ENCODE measurements at regions not wholly inside any gene's neighbourhood (a gene's known extent, or its start where the extent isn't known, plus 50 kb on each side); places are given as distances from the start of the nearest gene placed in this dataset.

DNA sequence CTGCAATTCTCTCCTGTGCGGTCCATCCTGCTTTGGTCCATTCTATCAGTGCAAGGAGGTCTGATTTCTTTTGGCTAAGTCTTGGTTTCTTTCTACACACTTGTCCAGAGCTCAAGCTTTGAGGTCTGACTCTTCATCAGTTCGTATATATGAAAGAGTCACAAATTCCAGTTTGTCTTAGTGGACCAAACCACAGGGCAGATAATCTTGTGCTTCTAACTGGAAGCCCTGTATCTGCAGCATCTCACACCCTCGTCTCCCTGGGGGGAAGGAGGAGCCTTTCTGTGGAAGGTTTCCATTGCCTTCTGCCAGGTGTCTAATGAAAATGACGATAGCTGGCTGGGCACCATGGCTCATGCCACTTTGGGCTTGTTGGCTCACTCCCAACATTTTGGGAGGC is 148.5 kb downstream of the SPP2 start:
- no peak overlapping the region for H3K4me3 ChIP-seq (ENCODE audit: insufficient read depth, low read length)
- no peak overlapping the region for H3K27ac ChIP-seq (ENCODE audit: low read depth, low read length)
- TF ChIP-seq, protein P1, sequence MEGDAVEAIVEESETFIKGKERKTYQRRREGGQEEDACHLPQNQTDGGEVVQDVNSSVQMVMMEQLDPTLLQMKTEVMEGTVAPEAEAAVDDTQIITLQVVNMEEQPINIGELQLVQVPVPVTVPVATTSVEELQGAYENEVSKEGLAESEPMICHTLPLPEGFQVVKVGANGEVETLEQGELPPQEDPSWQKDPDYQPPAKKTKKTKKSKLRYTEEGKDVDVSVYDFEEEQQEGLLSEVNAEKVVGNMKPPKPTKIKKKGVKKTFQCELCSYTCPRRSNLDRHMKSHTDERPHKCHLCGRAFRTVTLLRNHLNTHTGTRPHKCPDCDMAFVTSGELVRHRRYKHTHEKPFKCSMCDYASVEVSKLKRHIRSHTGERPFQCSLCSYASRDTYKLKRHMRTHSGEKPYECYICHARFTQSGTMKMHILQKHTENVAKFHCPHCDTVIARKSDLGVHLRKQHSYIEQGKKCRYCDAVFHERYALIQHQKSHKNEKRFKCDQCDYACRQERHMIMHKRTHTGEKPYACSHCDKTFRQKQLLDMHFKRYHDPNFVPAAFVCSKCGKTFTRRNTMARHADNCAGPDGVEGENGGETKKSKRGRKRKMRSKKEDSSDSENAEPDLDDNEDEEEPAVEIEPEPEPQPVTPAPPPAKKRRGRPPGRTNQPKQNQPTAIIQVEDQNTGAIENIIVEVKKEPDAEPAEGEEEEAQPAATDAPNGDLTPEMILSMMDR (IDR thresholded peaks at IDR 0.05; ENCODE audit: extremely low read depth, low read depth, low read length), result no peak
- DNase-seq (ENCODE audit: insufficient read length, low spot score, missing footprints), result no peak
- H3K4me1 ChIP-seq (ENCODE audit: insufficient read depth, low read length), result peaks cover 7% of the 10 kb centered on the region
- no peaks in the 10 kb centered on the region for H3K9me3 ChIP-seq (ENCODE audit: low read depth, low read length)
- H2AFZ ChIP-seq (ENCODE audit: low read length), result no peak overlapping the region
- no peaks in the 10 kb centered on the region for H3K36me3 ChIP-seq (ENCODE audit: insufficient read depth, low read length)
- H3K4me2 ChIP-seq (ENCODE audit: insufficient read depth, low read length), result no peak overlapping the region
- no peaks in the 10 kb centered on the region for H4K20me1 ChIP-seq (ENCODE audit: insufficient read depth, low read length)
- peaks cover 22% of the 10 kb centered on the region for H3K27me3 ChIP-seq (ENCODE audit: insufficient read depth, low read length)
- H3K79me2 ChIP-seq (ENCODE audit: insufficient read depth, low read length), result no peaks in the 10 kb centered on the region

DNA sequence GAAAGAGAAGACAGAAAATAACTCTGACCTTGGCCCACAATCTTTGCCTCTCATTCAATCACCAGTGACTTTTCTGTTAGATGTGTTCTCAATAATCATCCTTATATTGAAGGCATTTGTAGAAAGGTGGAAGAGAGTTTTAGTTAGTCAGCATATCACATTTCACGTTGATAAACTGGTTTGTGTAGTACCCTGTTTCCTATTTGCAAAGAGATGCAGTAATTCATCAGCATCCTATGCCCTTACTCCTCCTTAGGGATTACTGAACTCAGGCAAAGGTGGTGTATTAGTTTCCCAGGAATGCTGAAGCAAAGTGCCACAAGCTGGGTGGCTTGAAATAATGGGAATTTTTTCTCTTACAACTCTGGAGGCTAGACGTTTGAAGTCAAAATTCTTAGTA is 145.0 kb downstream of the SPP2 start:
- no peak overlapping the region for H3K27ac ChIP-seq (ENCODE audit: low read depth, low read length)
- H3K9me3 ChIP-seq (ENCODE audit: low read depth, low read length), result no peaks in the 10 kb centered on the region
- peaks cover 22% of the 10 kb centered on the region for H3K27me3 ChIP-seq (ENCODE audit: insufficient read depth, low read length)
- H3K4me2 ChIP-seq (ENCODE audit: insufficient read depth, low read length), result no peak overlapping the region
- H3K79me2 ChIP-seq (ENCODE audit: insufficient read depth, low read length), result no peaks in the 10 kb centered on the region
- no peak overlapping the region for H3K4me3 ChIP-seq (ENCODE audit: insufficient read depth, low read length)
- H3K4me1 ChIP-seq (ENCODE audit: insufficient read depth, low read length), result peaks cover 2% of the 10 kb centered on the region
- no peaks in the 10 kb centered on the region for H3K36me3 ChIP-seq (ENCODE audit: insufficient read depth, low read length)
- H4K20me1 ChIP-seq (ENCODE audit: insufficient read depth, low read length), result no peaks in the 10 kb centered on the region
- TF ChIP-seq, protein P1 (IDR thresholded peaks at IDR 0.05; ENCODE audit: extremely low read depth, low read depth, low read length), result no peak
- no peak overlapping the region for H2AFZ ChIP-seq (ENCODE audit: low read length)
- no peak for DNase-seq (ENCODE audit: insufficient read length, low spot score, missing footprints)

DNA sequence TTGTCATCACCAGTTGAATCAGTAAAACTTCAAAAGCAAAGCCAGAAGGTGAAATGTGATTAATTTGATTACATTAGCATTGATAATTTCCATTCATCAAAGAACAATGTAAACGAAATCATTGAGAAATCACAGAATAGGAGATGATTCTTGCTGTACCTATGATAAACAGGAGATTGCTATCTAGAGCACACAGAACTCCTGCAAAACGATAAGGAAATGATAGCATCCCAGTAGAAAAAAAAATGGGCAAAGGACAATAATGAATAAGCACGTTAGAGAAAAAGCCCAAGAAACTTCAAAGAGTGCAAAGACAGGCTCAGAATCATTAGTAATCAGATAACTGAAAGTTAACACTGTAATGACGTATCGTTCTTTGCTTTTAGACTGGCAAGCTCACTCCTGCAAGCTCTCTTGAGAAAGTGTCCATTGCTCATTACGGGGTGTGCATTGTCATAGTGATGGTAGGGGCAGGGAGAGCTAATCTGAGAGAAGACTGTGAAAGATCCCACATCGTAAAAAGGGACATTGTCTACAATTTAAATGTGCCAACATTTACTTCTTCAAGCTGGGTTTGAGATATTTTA is 143.6 kb downstream of the SPP2 start:
- no peaks in the 10 kb centered on the region for H3K36me3 ChIP-seq (ENCODE audit: insufficient read depth, low read length)
- TF ChIP-seq, protein P1 (IDR thresholded peaks at IDR 0.05; ENCODE audit: extremely low read depth, low read depth, low read length), result no peak
- no peak overlapping the region for H3K4me2 ChIP-seq (ENCODE audit: insufficient read depth, low read length)
- no peak overlapping the region for H3K27ac ChIP-seq (ENCODE audit: low read depth, low read length)
- no peaks in the 10 kb centered on the region for H3K9me3 ChIP-seq (ENCODE audit: low read depth, low read length)
- no peaks in the 10 kb centered on the region for H3K79me2 ChIP-seq (ENCODE audit: insufficient read depth, low read length)
- DNase-seq (ENCODE audit: insufficient read length, low spot score, missing footprints), result no peak
- H3K4me3 ChIP-seq (ENCODE audit: insufficient read depth, low read length), result no peak overlapping the region
- no peak overlapping the region for H2AFZ ChIP-seq (ENCODE audit: low read length)
- H3K27me3 ChIP-seq (ENCODE audit: insufficient read depth, low read length), result peaks cover 22% of the 10 kb centered on the region
- H4K20me1 ChIP-seq (ENCODE audit: insufficient read depth, low read length), result no peaks in the 10 kb centered on the region
- peaks cover 2% of the 10 kb centered on the region for H3K4me1 ChIP-seq (ENCODE audit: insufficient read depth, low read length)

DNA sequence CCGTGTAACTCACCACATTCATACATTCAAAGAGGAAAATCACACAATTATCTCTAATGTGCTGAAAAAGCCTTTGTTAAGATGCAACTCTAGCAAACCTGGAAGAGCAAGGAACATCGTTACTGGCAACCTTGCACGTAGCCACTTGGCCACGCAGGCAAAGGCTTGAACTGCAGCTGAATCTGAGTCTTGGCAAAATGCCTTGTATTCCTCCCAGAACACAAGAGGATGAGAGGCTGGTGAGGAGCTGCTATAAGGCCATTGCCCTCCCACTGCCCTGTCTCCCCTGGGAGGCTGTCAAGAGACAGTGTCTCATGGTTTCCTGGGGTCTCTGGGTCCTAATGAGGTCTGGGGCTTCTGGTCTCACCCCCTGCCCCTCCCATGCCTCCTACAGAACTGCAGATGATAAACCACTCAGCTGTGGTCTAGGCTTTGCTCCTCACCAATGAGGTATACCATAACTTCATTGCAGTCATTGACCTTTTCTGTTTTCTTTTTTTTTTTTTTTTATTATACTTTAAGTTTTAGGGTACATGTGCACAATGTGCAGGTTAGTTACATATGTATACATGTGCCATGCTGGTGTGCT is 141.4 kb downstream of the SPP2 start:
- TF ChIP-seq, protein P1 (IDR thresholded peaks at IDR 0.05; ENCODE audit: extremely low read depth, low read depth, low read length), result no peak
- Histone ChIP-seq H3K27me3 (ENCODE audit: insufficient read depth, low read length) (peaks cover 18% of the 10 kb centered on the region), H3K4me1 (ENCODE audit: insufficient read depth, low read length) (no peaks in the 10 kb centered on the region), H3K4me3 (ENCODE audit: insufficient read depth, low read length) (no peak overlapping the region), H3K36me3 (ENCODE audit: insufficient read depth, low read length) (no peaks in the 10 kb centered on the region), H3K27ac (ENCODE audit: low read depth, low read length) (no peak overlapping the region), H4K20me1 (ENCODE audit: insufficient read depth, low read length) (no peaks in the 10 kb centered on the region), H3K4me2 (ENCODE audit: insufficient read depth, low read length) (no peak overlapping the region), H2AFZ (ENCODE audit: low read length) (no peak overlapping the region), H3K79me2 (ENCODE audit: insufficient read depth, low read length) (no peaks in the 10 kb centered on the region), H3K9me3 (ENCODE audit: low read depth, low read length) (no peaks in the 10 kb centered on the region)
- DNase-seq (ENCODE audit: insufficient read length, low spot score, missing footprints), result no peak
